ENCODE measurements at regions not wholly inside any gene's neighbourhood (a gene's known extent, or its start where the extent isn't known, plus 50 kb on each side); places are given as distances from the start of the nearest gene placed in this dataset.

- no peak for DNase-seq
- Histone ChIP-seq H3K9me3 (replicated peaks in 1 of 2; ENCODE audit: control insufficient read depth in 1 of 2, insufficient read depth in 1 of 2, low read length in 2 of 2) (no peaks in the 10 kb centered on the region), H3K36me3 (replicated peaks in 1 of 2; ENCODE audit: control insufficient read depth in 1 of 2, insufficient read depth in 2 of 2, low read length in 2 of 2) (no peaks in the 10 kb centered on the region), H4K20me1 (ENCODE audit: insufficient read depth, low read length) (no peaks in the 10 kb centered on the region), H3K4me2 (replicated peaks; ENCODE audit: extremely low read depth, low read length, poor library complexity, severe bottlenecking) (no peak overlapping the region), H3K9ac (ENCODE audit: insufficient read depth, low read length, poor library complexity, severe bottlenecking) (no peak overlapping the region), H2AFZ (ENCODE audit: insufficient read depth, low read depth, low read length, poor library complexity, severe bottlenecking) (no peak overlapping the region), H3K27ac (ENCODE audit: low read depth in 1 of 2, low read length in 2 of 2) (no peak overlapping the region), H3K4me3 (replicated peaks in 1 of 3; ENCODE audit: low read depth in 2 of 3, low read length in 3 of 3) (no peak overlapping the region), H3K4me1 (ENCODE audit: control insufficient read depth in 1 of 2, insufficient read depth in 2 of 2, low read length in 2 of 2) (peaks cover 11 to 13% of the 10 kb centered on the region in 2 donors), H3K27me3 (ENCODE audit: control insufficient read depth in 2 of 2, insufficient read depth in 2 of 2, low read length in 2 of 2) (no peaks in the 10 kb centered on the region), H3K79me2 (ENCODE audit: insufficient read depth, low read length) (no peaks in the 10 kb centered on the region)
- Mint-ChIP-seq H3K9me3 (peaks cover 0 to 5% (median 2%) of the 10 kb centered on the region in 7 donors), H3K4me3 (no peak overlapping the region), H3K27me3 (ENCODE audit: low read depth in 3 of 3) (peaks cover 0 to 2% (median 0%) of the 10 kb centered on the region in 3 donors), H3K4me1 (peaks cover 11% of the 10 kb centered on the region), H3K36me3 (peaks cover 0 to 1% of the 10 kb centered on the region in 2 donors), H3K27ac (no peak overlapping the region)
- intact Hi-C loops (cut with micrococcal nuclease): loop anchor here in 1 of 2 donors (10.0 kb wide), 1 partner anchor 81 kb away; the partner anchor contains the start of gene INHBA
- TF ChIP-seq, protein P1, sequence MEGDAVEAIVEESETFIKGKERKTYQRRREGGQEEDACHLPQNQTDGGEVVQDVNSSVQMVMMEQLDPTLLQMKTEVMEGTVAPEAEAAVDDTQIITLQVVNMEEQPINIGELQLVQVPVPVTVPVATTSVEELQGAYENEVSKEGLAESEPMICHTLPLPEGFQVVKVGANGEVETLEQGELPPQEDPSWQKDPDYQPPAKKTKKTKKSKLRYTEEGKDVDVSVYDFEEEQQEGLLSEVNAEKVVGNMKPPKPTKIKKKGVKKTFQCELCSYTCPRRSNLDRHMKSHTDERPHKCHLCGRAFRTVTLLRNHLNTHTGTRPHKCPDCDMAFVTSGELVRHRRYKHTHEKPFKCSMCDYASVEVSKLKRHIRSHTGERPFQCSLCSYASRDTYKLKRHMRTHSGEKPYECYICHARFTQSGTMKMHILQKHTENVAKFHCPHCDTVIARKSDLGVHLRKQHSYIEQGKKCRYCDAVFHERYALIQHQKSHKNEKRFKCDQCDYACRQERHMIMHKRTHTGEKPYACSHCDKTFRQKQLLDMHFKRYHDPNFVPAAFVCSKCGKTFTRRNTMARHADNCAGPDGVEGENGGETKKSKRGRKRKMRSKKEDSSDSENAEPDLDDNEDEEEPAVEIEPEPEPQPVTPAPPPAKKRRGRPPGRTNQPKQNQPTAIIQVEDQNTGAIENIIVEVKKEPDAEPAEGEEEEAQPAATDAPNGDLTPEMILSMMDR (IDR thresholded peaks at IDR 0.05): no peak
- no CpG with 5 or more reads among the region's 5 CpGs for WGBS (ENCODE audit: insufficient coverage)
Observed at GRCh38 chr7:41785840-41786239, 83.0 kb upstream of the INHBA start.

DNA sequence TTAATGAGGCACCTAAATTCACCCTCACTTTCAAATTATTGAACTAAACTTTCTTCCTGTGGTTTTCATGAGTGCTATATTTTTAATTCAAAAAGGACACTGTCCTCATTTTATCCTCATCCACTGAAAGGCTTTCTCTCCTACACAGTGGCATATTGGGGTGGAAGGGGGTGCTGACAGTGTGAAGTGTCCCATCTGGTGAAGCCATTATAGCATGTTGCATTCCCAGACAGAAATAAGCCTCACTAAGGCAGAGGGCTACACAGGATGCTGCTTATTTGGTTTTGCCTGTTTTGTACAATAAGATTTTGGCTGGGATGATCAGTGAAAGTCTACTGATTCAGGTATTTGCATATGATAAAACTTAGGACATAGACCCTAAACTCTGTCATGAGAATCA lies 82.4 kb upstream of the INHBA start:
- DNase-seq: no peak
- peaks cover 16 to 19% of the 10 kb centered on the region in 2 donors for H3K4me1 ChIP-seq (ENCODE audit: control insufficient read depth in 1 of 2, insufficient read depth in 2 of 2, low read length in 2 of 2)
- Mint-ChIP-seq H3K4me1 (peaks cover 17% of the 10 kb centered on the region), H3K36me3 (peaks cover 0 to 3% of the 10 kb centered on the region in 2 donors), H3K9me3 (peaks cover 0 to 5% (median 2%) of the 10 kb centered on the region in 7 donors), H3K4me3 (no peak overlapping the region), H3K27me3 (ENCODE audit: low read depth in 3 of 3) (peaks cover 0 to 2% (median 0%) of the 10 kb centered on the region in 3 donors), H3K27ac (no peak overlapping the region)
- H3K27me3 ChIP-seq (ENCODE audit: control insufficient read depth in 2 of 2, insufficient read depth in 2 of 2, low read length in 2 of 2): no peaks in the 10 kb centered on the region
- no peak overlapping the region for H3K27ac ChIP-seq (ENCODE audit: low read depth in 1 of 2, low read length in 2 of 2)
- H3K4me3 ChIP-seq (replicated peaks in 1 of 3; ENCODE audit: low read depth in 2 of 3, low read length in 3 of 3): no peak overlapping the region
- intact Hi-C loops (cut with micrococcal nuclease): loop anchor here in 1 of 2 donors (10.0 kb wide), 1 partner anchor 80 kb away; the partner anchor contains the start of gene INHBA
- no peak overlapping the region for H3K9ac ChIP-seq (ENCODE audit: insufficient read depth, low read length, poor library complexity, severe bottlenecking)
- no peak overlapping the region for H3K4me2 ChIP-seq (replicated peaks; ENCODE audit: extremely low read depth, low read length, poor library complexity, severe bottlenecking)
- no peaks in the 10 kb centered on the region for H3K79me2 ChIP-seq (ENCODE audit: insufficient read depth, low read length)
- no peak overlapping the region for H2AFZ ChIP-seq (ENCODE audit: insufficient read depth, low read depth, low read length, poor library complexity, severe bottlenecking)
- no peaks in the 10 kb centered on the region for H4K20me1 ChIP-seq (ENCODE audit: insufficient read depth, low read length)
- H3K9me3 ChIP-seq (replicated peaks in 1 of 2; ENCODE audit: control insufficient read depth in 1 of 2, insufficient read depth in 1 of 2, low read length in 2 of 2): no peaks in the 10 kb centered on the region
- TF ChIP-seq, protein P1 (IDR thresholded peaks at IDR 0.05): no peak
- no peaks in the 10 kb centered on the region for H3K36me3 ChIP-seq (replicated peaks in 1 of 2; ENCODE audit: control insufficient read depth in 1 of 2, insufficient read depth in 2 of 2, low read length in 2 of 2)

Measured in CD14-positive monocyte (primary cell).